Stimulated activated CD4-positive, alpha-beta T cell treated with anti-CD3 and anti-CD28 coated beads, Interleukin-4, amount 100 ng/mL, for 24 hours (primary cell): ENCODE measurements at regions not wholly inside any gene's neighbourhood (a gene's known extent, or its start where the extent isn't known, plus 50 kb on each side); places are given as distances from the start of the nearest gene placed in this dataset.

Source experiments
- DNase-seq: peaks from one replicate; pipeline ENCODE4 v3.0.0-alpha.2; 2020

- no peak for DNase-seq
Measured at GRCh38 chrX:5278908-5279307, 949.8 kb downstream of the NLGN4X start.

- no peak for DNase-seq
Measured at GRCh38 chrX:5265324-5265850, 963.3 kb downstream of the NLGN4X start.

- DNase-seq, result no peak
Measured at GRCh38 chrX:5250106-5250505, 978.6 kb downstream of the NLGN4X start.

- no peak for DNase-seq
Measured at GRCh38 chrX:5242091-5242790, 986.4 kb downstream of the NLGN4X start.

- DNase-seq, result no peak
Measured at GRCh38 chrX:5236749-5237148, 991.9 kb downstream of the NLGN4X start.

GRCh38 chrX:5236096-5236495 is 992.6 kb downstream of the NLGN4X start:
- no peak for DNase-seq

GRCh38 chrX:5233830-5234229 is 994.8 kb downstream of the NLGN4X start:
- no peak for DNase-seq

GRCh38 chrX:5220421-5220820 is 1008.2 kb downstream of the NLGN4X start:
- no peak for DNase-seq

GRCh38 chrX:5194806-5195205 is 1033.9 kb downstream of the NLGN4X start:
- no peak for DNase-seq

GRCh38 chrX:5180135-5180741 is 1048.4 kb downstream of the NLGN4X start:
- no peak for DNase-seq

GRCh38 chrX:5176766-5177165 is 1051.9 kb downstream of the NLGN4X start:
- DNase-seq, result no peak

- DNase-seq, result no peak
Measured at GRCh38 chrX:5163663-5164062, 1065.0 kb downstream of the NLGN4X start.

- no peak for DNase-seq
Measured at GRCh38 chrX:5155301-5155700, 1073.4 kb downstream of the NLGN4X start.

GRCh38 chrX:5145957-5146356 is 1082.7 kb downstream of the NLGN4X start:
- no peak for DNase-seq

GRCh38 chrX:5142644-5143043 is 1086.0 kb downstream of the NLGN4X start:
- no peak for DNase-seq

- DNase-seq, result no peak
Measured at GRCh38 chrX:5122181-5122678, 1106.4 kb downstream of the NLGN4X start.

GRCh38 chrX:5117816-5118215 is 1110.9 kb downstream of the NLGN4X start:
- DNase-seq, result no peak

- no peak for DNase-seq
Measured at GRCh38 chrX:5113128-5113527, 1115.5 kb downstream of the NLGN4X start.

- DNase-seq, result no peak
Measured at GRCh38 chrX:5100004-5100403, 1128.7 kb downstream of the NLGN4X start.

- DNase-seq, result no peak
Measured at GRCh38 chrX:5086388-5086787, 1142.3 kb downstream of the NLGN4X start.

GRCh38 chrX:5084279-5084678 is 1144.4 kb downstream of the NLGN4X start:
- DNase-seq, result no peak

GRCh38 chrX:5082705-5083104 is 1146.0 kb downstream of the NLGN4X start:
- DNase-seq, result no peak

- no peak for DNase-seq
Measured at GRCh38 chrX:5080791-5081190, 1147.9 kb downstream of the NLGN4X start.

- no peak for DNase-seq
Measured at GRCh38 chrX:5068550-5068949, 1160.1 kb downstream of the NLGN4X start.
